ENCODE measurements at regions not wholly inside any gene's neighbourhood (a gene's known extent, or its start where the extent isn't known, plus 50 kb on each side); places are given as distances from the start of the nearest gene placed in this dataset.
A peak's percentile ranks its signal among the peaks of the same experiment; 100 is the strongest.

DNA sequence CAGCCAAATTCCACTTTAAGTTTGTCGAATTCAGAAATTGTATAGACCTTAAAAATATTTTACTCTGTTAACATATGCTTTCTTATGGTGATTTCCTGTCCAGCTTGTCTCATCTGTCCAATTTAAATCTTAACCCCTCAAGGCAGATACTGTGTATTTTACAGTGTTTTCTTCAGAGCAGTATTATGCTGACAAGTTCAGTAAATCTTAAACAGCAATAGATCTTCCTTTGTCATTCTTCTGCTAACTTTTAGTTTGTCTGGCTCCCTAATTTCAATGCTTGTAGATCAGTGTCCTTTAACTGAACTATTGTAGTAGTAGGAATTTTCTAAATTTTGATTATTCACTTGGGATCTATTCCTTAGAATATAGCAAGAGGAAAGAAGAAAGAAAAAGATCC lies 52.8 kb upstream of the MEIS1 start:
- DNase-seq (ENCODE audit: low read depth) = no peak

DNA sequence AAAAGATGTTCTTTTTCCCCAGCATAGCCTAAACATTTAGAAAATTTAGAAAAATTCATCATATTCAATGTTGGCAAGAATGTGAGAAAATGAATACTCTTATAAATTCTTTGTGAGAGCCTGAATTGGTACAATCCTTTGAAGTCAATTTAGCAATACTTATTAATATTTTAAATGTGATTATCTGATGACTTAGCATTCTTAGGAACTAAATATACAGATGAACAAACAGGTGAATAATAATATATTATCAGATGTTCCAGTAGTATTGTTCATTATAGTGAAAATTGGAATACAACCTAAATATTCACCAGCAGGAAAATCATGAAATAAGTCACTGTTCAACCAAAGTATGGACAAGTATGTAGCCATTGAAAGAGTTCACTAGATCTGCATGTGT lies 55.5 kb upstream of the MEIS1 start:
- DNase-seq (ENCODE audit: low read depth) = no peak

DNA sequence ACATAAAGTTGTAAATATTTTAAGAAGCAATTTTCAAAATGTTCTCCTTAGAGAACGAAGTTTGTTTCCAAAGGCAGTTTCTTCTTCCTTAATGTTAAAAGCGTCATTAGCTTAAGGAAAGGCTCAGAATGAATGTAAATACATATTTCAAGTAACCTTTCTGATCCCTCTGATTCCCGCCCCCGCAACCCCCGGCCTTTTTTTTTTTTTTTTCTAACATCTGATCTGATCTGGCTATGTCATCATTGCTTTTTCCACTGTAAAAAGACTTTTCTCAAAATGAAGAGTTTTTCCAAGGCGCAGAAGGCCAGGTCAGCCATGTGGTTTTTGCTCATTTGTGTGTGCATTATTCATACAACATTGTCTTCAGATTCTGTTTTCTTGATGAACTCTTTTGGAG lies 57.1 kb upstream of the MEIS1 start:
- no peak for DNase-seq (ENCODE audit: low read depth)

DNA sequence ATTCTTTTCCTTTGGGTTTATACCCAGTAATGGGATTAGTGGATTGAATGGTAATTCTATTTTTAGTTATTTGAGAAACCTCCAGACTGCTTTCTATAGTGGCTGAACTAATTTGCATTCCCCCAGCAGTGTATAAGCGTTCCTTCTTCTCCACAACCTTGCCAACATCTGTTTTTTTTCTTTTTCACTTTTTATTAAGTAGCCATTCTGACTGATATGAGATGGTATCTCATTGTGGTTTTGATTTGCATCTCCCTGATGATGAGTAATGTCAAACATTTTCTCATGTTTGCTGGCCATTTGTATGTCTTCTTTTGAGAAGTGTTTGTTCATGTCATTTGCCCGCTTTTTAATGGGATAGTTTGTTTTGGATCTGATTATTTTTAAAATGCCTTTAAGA lies 64.1 kb upstream of the MEIS1 start:
- no peak for DNase-seq (ENCODE audit: low read depth)

DNA sequence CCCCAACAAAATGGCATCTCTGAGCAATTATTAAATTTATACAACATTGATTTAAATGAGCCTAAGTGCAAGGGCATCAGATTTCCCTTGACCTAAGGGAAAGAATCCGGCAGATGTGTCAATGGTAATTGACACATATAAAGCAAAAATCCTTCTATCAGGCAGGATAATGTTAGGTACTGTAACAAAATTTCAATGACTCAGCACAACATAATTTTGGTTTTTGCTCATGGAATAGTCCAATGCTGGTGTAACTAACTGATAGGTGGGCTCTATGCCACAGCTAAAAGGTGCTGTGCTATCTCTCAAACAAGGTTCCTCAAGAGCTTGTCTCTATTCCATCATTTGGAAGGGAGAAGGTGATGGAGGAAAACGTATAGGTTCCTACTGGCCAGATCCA lies 68.3 kb upstream of the MEIS1 start:
- DNase-seq (ENCODE audit: low read depth) = no peak

DNA sequence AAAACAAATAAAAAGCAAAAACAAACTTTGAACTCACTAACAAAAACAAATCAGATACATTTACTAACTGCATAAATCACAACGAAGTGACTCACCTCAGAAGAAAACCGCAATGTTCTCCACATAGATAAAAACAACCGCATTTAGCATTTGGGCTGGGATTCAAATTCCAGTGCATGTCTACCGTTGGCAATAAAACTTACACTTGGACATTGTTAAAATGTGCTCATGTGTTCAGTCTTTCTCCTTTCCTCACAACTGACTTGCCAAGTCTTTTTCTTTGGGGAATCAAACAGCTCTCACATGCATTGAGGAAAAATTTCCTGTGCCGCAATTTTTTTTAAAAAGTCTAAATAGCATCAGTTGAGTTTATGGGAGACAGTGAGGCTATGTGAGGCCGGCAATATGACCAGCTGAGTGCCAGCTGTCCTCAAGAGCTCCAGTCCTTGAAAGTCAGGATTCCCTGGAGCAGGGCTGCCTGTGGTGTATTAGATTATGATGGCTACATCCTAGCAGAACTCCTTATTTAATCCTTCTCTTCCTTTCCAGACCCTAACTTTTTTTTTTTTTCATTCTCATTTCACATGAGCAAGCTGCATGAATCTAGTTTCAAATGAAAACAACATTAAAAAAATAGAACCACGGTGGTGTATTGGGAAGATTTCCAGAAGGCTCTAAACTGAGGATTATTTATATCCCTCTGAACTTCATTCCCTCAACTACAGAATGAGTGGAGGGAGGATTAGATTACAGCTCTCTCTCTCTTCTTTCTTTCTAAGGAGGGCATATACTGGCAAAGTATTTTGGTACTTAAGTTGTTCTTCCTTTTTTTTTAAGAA lies 70.2 kb upstream of the MEIS1 start:
- peak; percentile 14 for DNase-seq (ENCODE audit: low read depth)

DNA sequence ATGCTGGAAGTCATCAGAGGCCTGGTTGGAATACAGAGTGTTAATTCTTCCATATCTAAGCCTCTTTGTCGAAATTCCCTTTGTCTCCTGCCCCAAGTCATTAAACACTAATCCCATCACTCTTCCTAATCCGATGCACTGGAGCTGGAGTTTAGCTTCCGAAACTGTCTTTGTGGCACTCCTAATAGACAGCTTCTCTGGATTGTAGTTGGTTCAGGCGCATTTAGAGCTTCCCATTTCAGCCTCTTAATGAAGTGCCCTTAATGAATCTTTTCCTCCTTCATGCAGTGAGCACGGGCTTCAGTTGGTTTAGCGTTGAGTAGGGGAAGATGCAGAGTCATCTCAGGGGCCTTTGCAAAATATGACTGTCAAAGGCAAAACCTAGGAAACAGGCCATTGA lies 72.2 kb upstream of the MEIS1 start:
- DNase-seq (ENCODE audit: low read depth) = no peak

DNA sequence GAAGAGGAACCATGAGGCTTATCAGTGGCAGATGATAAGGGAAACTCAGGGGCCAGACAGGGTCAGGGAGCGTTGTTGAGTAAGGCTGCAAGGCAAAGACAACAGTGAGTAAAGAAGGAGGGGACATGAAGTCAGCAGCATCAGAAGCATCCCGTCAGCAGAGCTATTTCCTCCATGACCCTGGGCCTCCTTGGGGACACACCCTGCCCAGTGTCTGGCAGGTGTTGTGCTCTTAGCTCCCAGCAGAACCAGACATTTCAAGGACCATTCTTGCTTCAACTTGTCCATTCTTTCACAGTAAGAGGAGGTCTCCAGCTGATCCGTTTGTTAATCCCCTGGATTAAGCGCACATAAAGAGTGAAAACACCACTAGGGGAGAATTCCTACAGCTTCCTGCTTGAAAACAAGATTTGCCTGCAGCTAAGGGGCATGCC lies 88.7 kb upstream of the MEIS1 start:
- DNase-seq (ENCODE audit: low read depth) = no peak

DNA sequence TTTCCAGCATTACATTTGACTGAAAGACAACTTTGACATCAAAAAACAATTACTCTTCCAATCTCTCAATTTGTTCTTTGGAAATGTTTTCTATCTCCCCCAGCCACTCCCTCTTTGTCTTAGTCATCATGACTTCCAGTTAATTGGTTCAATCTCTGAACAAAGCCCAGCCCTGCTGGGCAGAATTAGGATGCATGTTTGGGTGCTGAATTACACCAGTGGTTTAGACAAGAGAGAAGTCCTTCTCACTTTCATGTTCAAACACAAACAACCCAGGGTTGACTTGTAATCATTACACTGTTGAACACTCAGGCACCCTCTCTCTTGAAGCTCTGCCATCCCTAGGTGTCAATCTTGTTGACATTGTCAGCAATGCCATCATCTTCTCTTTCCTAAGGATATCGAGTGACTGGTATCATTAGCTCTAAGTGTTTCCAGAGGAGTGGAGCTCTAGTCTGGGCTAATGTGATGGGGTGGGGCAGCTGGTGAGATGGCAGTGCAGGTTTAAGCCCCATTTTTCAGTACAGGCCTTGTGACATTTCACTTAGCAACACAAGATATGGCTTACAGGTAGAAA lies 90.8 kb upstream of the MEIS1 start:
- DNase-seq (ENCODE audit: low read depth) = no peak

DNA sequence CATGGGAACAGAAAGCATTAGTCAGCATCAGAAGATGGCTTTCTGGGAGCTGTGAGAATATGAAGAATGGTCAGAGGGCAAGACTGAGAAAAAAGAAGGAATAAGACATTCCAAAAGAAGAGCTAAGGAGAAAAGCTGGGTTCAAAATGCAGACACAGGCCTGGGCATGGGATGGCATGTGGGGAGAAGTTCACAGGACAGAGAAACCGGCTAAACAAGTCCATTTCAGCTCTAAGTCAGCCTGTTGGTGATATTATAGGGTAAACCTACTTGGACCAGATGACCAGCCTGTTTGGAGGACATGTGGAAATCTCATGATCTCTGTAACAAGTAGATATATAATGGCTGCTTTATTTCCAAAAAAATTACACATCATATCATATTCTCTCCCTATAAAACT lies 91.7 kb upstream of the MEIS1 start:
- no peak for DNase-seq (ENCODE audit: low read depth)

DNA sequence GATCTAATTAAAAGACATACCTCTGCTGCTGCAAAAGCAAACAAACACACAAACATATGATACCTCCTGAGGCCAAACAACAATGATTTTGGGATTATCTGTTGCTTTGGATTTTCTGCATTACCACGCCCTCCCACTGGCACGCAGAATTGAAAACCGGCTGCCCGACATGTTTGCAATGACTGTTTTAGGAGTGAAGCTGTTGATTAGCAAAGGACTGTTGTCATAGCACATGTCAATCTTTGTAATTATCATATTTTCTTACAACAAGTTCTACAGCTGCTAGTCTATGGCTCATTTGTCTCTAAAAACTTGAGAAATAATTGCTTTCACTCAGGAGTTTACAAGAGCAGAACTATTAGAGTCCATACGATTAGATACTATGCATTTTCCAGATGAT lies 94.4 kb upstream of the MEIS1 start:
- no peak for DNase-seq (ENCODE audit: low read depth)

DNA sequence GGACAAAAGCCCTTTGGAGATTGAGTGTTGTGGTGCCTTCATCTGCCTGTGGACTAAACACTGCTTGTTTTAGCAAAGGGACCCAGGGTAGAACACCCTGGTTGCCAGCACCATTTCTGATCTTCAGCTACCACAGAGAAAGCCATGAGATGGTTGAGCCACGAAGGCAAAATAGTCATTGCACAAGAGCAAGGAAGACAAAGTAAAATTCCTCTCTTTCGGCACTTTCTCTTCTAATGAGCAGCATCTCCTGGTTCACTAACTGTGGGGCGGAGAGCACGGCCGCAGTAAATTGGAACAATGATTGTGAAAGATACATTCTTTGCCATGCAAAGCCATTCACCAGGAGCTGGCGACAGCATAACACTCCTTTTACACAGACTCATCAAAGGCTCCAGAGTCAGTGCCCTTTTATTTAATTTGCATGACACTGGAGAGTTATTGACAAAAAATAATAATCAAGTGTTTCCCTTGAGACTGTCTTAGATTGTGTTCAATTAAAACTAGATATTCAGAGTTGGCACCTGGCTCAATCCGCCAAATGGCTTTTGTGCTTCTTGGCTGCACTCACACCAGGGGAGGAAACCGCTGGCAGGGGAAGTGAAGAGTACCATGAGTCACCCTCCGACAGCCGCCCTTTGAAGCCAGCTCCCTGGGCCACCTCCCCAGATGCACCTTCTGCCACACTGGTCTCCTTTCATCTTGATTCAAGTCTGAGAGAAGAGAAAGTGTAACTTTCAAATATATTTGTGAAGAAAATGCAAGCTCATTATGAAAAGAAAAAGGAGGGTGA lies 100.5 kb upstream of the MEIS1 start:
- DNase-seq (ENCODE audit: low read depth) = no peak

DNA sequence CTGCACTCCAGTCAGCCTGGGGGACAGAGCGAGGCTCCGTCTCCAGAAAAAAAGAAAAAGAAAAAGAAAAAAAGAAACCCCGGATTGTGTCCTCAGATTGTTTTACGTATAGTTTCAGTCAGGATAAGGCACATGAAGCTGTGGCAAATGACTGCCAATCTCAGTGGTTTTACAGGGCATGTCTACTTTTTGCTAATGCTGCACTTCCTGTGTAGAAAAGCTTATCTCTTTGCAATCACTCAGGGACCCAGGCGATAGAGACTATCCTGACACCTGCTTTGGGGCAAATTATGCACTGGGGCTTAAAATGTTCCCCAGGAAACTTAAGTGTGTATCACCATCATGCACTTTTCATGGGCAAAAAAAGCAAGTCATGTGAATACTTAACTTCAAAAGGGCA lies 103.7 kb upstream of the MEIS1 start:
- DNase-seq (ENCODE audit: low read depth) = no peak

DNA sequence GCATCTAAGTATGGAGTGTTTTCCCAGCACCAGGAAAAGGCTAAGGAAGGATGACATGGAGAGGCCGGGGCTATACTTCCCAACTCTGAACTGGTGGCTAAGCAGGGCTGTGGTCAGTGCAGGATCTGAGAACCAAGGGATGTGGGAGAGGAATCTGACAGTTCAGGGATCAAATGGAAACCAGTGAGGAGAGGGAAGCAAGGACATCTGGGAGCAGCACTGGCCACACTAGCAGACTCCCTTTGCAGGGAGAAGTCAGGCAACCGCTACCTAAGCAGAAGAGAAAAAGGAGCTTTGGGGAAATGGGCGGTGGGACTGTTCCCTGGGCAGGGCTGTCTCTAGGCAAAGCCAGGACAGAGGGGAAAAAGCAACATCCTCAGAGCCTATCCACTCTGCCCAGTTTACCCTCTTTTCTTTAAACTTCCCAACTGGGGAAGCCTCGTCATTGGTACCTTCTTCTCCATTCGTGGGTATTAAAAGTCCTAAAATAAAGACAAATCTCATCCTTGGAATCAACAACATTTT lies 105.8 kb upstream of the MEIS1 start:
- no peak for DNase-seq (ENCODE audit: low read depth)

DNA sequence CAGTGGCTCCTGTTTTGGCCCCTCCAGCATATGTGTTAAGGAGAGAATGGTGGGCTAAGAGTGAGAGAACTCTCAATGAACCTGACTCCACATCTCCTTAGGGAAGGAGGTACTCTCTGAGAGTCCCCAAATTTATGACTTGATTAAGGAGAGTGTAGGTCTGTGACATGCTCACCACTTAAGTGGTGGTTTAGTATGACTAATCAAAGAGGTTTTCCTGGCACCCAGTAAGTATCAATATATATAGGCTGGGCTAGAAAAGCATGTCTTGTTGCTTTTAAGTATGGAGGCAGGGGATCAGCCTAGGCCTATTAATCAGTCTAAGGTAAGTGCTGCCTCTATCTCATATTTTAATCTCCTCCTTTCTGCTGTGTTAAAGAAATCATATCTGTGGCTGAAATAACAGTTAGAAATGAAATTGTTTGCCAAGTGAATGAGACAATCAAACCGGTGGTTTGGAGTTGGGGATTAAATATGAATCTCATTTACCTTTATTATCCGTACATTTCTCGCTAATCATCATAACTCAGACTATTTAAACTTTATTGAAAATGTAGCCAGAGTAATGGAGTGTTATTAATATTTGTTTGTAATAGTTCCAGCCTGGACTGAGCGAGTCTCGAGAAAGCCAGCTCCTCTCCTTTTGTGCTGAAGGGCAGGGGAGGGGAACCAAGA lies 107.7 kb upstream of the MEIS1 start:
- DNase-seq (ENCODE audit: low read depth) = no peak

DNA sequence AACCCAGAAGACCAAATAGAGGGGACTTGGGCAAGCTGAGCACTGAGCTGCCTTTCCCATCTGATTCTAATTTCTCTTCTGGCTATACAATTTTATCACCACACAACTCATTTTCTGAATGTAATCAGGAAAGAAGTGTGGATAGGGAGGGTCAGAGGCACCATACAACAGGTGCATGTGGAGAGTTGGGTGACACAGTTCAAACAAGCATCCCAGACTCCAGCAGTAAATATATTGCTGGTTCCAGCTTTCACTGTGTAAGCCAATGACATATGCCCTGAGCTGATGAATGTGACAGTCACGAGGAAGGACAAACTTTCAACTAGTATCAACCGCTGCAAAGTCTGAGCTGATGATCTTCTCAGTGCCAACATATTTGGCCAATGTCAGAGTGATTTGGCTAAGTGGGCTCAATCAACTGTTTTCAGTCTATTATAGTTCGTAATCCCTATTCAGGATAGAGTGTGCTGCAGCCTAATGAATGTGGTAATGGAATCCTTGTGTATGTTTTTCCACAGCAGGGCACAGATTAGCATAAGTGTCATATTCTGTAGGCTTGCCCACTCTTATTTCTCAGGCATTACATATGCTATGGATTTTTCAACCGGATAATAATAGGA lies 109.9 kb upstream of the MEIS1 start:
- no peak for DNase-seq (ENCODE audit: low read depth)

DNA sequence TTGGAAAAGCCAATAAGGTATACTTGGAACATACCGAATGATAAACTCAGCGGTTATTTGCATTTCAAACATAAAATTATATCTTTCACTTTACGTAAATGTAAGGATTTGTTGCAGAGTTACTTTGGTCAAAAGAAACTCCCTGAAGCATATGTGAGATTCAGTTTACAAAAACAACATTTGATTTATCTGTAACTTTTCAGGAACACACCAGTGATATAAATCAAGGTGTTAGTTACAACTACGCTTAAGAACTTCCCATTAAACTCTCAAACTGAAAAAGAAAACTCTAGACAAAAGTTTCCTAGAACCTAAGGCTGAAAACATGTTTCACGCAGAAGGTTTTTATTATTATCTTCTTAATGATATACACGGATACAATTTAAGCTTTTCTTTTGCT lies 110.6 kb upstream of the MEIS1 start:
- no peak for DNase-seq (ENCODE audit: low read depth)

DNA sequence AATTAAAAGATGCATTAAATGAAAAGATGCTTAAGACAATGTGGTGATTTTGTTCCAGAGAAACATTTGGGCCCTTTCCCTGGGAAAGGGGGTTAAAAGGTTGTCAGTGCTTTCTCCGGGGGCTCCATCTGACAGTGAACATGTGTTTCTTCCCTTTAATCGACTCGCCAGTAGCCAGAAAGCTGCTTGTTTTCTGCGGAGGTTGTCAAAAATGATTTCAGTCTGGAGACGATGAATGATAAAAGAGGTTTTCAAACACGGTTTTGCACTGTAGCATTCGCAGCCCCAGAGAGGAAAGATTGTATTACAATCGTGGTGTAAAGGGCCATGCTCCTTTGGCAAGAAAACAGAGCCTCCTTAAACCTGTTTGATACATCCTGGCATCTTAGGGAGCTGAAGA lies 111.5 kb upstream of the MEIS1 start:
- DNase-seq (ENCODE audit: low read depth) = no peak

DNA sequence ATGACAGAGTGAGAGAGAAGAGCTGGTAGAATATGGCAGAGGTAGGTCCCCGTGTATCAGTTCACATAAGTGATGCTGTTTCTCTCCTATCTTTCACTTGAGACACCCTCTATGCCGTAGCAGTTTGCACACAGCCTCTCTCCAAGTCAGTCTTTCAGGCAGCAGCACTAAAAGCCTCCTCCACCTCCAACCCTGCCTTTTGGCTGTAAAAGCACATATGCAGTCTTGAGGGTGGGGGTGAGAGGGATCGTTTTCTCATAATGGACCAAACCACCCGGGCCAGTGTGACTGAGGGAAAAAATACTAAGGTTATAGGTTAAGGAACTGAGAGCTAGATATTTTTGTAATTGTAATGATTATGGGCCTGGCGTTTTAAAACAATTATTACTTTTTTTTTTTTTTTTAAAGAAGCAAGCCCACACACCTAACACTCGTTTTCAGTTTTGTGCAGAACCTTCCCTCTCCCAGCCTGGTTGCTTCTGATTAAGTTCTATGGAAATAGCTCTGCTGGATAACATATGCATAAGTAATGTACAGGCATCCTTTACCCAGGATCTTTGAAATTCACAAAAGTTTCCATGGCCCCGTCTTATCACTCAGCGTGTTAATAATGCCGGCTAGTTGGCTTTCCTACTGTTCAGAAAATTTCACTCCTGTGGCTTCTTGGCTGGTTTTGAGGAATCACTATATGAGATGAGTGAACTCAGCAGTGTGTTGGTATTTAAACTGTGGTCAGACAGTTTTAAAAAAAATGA lies 112.2 kb upstream of the MEIS1 start:
- no peak for DNase-seq (ENCODE audit: low read depth)

DNA sequence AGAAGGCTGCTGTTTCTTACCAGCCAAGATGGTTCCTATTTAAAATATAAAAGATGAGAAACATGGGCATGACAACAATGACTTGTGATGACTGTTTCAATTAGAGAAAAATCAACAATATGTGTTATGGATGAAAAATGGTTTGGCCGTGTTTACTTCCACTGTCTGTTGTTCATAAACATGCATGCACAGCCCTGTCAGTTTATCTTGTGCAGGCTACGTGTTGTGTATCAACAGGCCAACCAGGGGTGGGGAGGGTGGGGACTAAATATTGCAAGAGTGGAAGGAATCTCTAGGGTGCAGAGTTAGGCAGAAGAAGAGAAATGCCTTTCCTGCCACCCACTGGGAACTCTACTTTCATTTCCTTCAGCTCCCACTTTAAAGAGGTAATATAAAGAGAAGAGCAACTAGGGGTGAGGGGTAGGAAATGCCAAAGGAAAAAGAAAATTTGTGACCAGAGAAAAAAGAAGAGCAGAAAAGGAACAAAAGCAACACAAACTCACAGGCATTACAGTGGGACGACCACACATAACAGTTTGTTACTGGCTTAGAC lies 116.8 kb upstream of the MEIS1 start:
- no peak for DNase-seq (ENCODE audit: low read depth)
